ENCODE measurements at regions not wholly inside any gene's neighbourhood (a gene's known extent, or its start where the extent isn't known, plus 50 kb on each side); places are given as distances from the start of the nearest gene placed in this dataset.

DNA sequence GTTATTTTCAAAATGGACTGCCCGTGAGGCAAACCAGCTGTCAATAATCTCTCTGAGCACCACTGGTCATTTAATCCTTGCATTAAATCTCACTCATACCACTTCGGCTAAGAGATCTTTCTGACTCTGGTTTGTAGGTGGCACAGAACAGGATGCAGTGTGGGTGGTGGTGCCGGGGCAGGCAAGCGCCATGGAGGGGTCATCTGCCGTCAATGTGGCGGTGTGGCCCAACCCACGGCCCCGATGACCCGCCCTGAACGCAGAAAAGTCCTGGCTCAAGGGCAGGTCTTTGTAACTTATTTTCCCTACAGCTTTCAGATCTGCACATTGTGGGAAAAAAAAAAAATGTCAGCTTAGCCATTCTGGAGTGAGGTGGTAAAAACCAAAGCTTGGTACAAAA lies 73.2 kb upstream of the MGMT start:
- DNase-seq = no peak

DNA sequence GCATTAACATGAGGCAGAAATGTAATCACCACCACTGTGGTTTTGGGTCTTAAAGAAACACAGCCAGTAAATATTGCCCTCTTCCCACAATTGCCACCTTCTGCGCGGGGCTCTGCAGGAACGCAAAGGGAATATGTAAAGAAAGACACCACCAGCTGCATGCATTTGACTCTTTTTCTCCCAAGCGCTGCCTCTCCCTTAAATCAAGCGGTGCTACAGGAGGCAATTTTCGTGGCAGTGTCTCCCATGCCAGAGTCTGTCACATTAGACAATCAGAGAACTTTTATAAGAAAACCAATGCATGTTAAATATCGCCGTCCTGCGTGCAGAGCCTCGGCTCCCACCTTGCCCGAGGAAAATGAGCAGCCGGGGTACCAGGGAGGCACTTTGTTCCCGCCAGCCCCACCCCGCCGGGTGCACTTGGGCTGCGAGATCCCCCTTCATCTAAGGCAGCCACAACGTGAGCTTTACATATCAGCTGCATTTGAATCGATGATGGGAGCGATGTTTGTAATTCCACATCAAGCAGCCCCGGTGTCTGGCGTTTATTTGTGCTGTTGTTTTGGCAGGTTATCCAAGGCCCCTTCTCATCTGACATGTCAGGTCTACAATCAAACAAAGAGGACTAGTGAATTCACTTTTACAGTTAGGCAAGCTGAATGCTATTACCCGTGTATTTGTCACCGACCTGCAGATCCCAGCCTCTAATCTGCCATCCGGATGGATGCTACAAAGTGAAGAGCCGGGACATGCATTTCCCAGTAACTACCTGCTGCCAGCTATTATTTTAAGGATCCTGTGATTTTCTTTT lies 72.3 kb upstream of the MGMT start:
- DNase-seq = no peak

DNA sequence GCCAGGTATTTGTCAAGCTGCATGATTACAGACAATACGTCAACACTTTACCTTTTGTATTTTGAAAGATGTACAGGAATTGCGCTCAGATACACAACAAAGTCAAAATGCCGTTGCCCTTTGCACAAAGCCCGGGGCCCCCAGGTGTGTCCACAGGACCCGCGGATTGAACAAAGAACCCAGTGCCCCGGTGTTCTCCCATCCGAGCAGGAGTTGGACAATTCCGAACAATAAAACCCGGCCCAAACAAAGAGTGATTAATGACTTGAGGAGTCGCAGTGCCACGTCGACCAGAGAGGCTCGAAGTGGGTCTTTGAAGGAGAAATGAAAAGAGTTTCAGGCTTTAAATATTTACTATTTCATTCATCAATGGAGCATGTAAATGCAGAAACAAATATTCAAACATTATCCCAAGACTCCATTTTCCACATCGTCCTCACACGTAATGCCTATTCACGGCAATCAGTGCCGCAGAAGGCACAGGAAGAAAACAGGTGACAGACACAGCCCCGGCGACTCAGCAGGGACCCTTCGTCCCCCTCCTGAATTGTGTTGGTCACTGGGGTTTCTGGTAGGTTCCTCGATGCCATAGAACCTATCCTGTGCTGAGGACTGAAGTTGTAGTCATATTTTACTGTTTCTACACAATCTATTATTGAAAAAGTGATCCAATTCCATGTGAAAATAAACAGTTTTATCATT lies 70.9 kb upstream of the MGMT start:
- DNase-seq = no peak

DNA sequence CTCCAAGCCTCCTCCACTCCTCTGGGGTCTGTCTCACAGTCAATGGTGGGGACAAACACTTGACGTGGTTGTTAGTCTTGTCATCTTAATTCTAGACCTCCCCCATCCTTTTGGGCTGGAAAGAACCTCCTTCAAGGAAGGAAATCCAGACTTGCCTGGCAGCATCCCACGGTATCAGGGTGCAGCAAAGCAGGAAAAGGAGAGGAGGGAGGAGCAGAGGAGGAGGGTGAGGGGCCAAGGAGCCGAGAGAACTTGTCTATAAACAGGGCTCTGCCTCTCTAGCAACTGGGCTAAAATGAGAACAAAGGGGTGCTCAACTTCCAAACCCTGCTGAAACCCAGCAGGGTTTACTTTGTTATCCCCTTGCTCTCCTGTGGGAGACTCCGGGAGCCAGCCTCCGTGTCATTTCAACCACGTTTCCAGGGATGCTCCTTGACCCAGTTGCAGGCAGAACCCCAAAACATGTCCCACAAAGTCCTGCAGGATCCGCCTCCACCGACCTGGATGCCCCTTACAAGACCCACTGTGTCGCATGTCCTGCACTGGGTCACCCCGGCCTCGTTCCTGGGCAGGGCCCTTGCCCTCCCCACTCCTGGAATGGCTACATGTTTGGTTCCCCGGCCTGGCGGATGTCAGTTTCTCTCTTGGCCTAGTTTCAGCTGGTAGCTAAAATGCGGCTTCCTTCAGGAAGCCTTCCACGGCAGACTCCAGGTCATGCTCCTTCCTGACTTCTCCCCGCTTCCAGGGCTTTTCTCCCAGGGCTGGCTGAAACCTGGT lies 69.7 kb upstream of the MGMT start:
- no peak for DNase-seq

DNA sequence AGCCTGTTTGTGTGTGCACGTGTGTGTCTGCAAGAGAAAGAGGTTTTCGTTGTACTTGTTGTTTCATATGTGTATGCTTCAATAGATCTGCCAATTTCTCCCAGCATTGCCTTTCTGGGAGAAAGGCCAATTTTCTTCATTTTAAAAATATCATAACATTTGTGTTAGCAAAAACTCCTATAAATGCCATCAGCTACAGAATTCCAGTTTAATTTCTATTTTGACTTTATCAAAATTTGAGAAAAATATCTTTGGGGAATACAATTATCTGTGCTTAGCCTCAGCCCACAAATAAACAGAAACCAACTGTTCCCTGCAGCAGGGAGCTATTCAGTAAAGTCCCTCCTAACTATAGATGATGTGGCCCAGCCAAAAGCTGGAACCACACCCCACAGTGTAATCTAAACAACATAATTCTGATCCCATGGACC lies 68.3 kb upstream of the MGMT start:
- DNase-seq = no peak

DNA sequence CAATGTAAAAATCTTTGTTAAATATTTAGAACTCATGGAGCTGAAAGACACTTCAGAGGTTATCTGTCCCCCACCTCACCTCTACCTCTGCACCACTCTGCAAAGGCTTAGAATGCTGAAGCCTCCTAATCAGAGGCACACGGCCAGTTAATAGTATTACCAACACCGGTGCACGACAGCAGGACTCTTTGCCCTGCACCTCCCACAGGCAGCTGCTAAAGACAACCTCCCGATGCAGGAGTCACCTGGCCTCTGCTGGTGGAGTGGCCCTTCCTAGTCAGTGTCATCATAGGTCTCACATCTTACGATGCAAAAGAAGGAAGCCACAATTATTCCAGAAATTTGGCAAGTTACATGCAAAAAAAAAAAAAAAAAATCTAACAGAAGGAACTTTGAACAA lies 66.6 kb upstream of the MGMT start:
- no peak for DNase-seq

DNA sequence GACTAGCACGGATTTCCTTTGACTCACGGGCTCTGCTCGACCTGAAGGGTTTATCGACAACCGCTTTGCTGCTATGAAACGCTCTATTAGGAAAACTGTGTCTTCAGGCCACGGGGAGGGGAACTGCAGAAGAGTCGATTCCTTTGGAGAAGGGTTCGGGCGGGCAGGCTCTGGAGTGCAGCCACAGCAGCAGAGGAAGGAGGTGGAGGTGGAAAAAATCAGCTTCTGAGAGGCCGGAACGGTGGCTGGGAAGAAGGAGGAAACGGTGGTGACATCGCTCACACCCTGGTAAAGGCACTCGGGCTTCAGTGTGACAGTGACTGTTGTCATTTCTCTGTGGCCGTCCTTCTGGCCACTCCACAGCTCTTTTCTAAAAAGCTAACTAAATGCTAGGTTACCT lies 64.6 kb upstream of the MGMT start:
- DNase-seq = no peak

DNA sequence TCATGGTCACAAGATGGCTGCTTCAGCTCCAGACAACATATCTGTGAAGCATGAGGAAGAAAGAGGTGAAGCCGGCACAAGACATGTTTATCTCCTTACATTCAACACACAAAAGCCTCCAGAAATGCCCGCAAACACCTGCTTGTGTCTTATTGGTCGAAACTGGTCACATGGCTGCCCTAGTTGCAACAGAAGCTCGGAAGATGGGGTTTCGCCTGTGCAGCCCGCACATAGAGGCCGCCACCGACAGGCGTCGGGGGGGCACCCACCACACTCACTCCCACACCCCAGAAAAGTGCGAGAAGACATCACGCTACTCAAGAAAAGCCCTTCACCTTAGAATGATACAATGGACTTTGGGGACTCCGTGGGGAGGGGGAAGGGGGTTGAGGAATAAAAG lies 63.0 kb upstream of the MGMT start:
- no peak for DNase-seq

DNA sequence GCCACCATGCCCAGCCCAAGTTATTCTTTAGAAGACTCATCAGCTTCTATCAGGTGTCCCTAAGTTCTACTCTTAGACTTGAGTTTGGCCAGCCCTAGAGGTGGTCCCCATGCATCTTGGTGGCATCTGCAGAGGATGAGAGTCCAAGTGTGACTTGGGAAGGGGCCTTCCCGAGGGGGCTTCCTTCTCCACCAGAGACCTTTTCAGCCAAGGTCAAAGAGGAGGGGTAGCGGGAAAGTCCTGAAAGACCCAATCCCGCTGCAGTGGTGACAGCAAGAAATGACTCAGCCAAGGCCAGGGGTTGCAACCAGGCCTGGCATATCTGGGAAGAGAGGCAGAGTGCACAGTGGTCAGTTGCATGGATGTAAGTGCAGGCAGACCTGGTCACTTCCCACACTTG lies 61.7 kb upstream of the MGMT start:
- no peak for DNase-seq

DNA sequence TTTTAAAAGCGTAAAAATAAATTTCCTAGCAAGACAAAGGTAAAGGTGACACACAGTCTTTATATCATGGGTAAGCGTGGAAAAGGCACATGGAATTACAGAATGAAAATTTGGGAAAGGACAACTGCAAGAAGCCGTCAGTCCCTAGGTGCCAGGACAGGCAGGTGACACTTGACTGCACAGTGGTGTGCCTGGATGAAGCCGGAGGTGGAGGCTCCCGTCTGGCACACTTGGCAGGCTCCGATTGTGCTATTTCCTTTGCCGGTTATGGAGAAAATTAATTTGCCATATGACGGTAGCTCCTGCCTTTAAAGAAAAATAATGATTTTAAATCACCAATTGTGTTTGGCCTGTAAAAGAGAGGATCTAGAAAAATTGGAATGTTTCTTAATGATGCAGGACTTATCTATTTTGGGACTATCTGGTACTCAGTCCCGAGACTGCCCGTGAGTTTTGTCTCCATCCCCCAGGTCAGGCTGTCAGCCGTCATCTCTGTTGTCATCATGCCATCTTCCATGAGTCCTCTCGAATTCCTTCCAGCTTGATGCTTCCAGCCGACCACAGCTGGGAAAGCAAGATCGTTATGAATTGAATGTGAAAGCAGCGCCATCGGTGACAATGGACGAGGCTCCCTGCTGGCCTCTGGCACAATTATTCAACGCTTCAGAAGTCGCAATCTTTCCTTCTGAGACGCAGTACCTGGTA lies 56.2 kb upstream of the MGMT start:
- DNase-seq = no peak

DNA sequence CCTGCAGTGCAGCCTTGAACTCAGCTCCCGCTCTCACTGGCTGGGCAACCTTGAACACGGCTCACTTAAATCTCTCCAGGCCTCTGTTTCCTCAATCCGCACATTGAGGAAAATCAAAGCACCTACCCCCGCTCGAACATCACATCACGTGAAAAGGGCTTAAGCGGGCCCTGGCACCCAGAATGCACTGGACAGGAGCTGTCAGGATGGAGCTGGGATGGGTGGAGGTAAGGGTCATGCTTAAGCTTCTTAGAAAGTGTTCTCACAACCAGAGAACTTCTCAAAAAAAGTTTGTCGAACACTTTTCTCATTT lies 55.7 kb upstream of the MGMT start:
- DNase-seq = no peak

DNA sequence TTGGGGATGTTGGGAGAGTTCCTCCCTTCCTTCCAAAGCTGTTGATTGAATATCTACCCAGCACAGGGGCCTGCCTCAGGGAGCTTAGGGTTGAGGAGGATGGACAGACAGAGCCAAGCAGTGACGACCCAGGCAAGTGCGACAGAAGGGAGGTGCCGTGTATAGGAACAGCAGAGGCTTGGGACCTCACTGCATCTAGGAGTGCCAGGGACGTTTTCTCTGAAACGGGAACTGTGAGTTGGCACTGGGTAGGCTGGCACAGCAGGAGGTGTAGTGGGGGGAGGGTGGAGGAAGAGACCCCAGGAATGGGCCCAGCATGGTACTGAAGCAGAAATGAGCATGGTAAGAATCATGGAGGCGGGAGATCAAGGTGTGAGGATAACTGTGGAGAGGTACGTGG lies 55.3 kb upstream of the MGMT start:
- no peak for DNase-seq

DNA sequence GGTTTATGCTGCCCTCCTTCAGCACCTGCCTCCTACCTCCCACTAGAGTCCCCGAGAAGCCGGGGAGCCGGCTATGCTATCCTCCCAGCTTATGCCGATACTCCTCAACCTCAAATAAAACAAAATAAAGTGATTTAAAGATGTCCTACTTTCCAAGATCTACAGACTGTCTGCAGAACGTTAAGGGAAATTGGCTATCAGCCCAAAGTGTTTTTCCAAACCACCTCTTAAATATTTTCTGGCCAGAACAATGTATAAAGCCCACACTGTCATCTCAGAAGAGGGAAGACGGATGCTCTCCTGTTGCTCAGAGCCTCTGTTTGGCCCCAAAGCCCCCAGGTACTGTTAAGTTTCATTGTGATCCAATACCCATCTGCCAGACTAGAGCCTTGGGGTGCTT lies 54.0 kb upstream of the MGMT start:
- no peak for DNase-seq

DNA sequence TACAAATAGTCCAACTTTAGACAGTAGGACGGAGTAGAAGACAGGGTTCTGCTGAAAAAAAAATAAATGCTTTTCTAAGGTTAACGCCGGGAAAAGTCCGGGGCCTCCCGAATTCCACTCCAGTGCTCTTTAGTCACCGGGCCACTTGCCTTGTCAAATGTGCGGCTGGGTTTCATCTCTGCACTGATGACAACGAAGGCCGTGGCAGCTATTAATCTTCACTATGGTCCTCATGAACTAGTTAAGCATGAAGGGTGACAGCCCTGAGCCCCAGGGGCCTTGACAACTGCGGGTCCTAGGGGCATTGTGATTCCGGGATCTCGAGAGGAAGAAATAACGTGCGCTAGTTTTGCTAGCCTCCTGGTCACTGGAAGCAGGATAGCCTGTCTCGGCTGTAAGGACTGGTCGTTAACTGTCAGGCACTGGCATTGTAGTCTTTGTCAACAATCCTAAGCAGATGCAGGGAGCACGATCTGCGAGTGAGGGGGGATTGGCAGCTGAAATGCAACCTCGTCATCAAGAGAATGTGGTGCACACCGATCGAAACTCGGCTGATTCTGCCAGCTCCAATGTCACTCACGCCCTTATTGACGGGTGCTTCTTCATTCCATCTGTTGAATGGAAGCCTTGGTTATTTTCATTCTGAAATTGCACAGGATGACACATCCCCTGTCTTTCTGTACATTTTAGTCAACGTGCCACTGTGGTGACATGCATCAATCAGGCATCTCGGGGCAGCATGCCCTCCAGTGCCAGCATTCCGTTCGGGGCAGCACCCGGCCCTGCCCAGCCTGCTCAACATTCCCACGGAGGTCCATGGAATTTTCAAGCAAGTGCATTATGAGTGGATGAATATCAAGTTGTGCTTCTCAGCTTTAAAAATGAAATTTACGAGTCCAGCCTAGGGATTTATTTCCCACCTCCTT lies 51.6 kb upstream of the MGMT start:
- DNase-seq = no peak

DNA sequence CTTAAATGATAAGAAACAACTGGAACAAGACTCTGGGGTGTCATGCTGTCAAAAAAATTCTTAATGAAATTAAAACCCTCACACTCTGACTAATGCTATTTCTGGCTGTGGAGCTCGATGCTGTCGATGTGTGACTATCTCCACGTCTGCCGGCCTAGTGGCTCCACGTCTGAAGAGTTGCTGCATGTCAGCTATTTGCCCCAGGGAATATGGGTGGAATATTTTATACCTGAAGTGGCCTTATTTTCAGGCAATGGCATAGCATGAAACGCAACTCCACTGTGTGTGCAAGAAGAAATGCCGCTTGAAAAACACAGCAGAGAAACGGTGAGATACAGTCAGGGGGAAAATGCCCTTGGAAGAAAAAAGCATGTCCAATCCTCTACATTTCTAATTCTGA lies 50.9 kb upstream of the MGMT start:
- DNase-seq = no peak

DNA sequence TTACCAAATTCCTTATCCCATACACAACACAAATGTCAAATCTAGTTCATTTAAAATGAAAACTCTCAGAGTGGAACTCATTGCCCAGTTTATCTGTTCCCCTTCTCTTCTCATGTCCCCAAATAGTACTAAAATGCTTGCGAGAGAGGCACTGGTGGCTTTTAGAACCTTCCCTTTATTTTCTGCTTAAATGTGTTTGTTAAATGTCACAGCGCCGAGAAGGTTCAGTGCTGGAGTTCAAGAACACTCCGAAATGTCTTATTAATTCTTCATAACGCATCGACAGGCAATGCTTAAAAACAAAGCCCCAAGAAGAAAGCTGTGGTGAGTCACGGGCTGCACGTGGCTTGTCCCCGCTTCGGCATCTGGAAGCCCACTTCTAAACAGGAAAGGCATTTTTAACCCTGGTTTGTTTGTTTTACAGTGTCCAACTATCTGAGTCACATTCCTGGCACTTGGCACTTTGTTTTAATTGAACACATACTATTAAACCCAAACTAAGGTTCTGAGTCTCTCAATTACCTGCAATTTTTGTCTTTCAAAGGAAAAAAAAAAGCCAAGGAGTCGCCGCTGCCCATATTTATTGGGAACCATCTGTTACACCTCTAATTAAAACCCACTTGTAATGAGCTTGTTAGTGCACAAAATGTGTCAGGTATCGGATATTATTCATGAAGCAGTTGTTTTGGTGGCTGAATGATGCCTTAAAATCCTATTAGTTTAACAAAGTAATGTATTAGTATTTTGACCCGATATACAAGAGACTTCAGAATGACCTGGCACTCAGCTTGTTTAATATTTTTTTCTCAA lies 49.9 kb upstream of the MGMT start:
- DNase-seq = no peak

Data from activated CD4-positive, alpha-beta T cell treated with anti-CD3 and anti-CD28 coated beads for 4 hours (primary cell).